K562 (cell line): ENCODE measurements at regions not wholly inside any gene's neighbourhood (a gene's known extent, or its start where the extent isn't known, plus 50 kb on each side); places are given as distances from the start of the nearest gene placed in this dataset.
"Not testable (repeated sequence)": the region's sequence is repeated elsewhere in the genome, so short reads cannot be mapped to it uniquely, and the experiment has no call there.

Experiments used
- ATAC-seq: fragments of 200-7000 bp; cut with Tn5 transposase; 3 replicates; pipeline ENCODE4 v1.9.1; 2020; ENCODE audit warnings: moderate library complexity
- BruUV-seq: library from RNA; stranded (reverse); fragments of 400-500 nt; replicated peaks from 2 replicates; lab custom pipeline; 2021; lab: Mats Ljungman, UMichigan
- CTCF ChIA-PET: fragments of 300-600 bp; formaldehyde crosslinking; extraction: SDS; loops from one replicate; lab custom pipeline; 2021; ENCODE audit warnings: low intra/inter-chr PET ratio; lab: Yijun Ruan, JAX
- POLR2A ChIA-PET: fragments of 300-600, 350-650 bp; sonication (Branson Sonifier 250); formaldehyde crosslinking; extraction: SDS; loops from one replicate; lab custom pipeline; 2021; ENCODE audit warnings: antibody characterized with exemption, inconsistent platforms; lab: Yijun Ruan, JAX
- DNase-seq, 4 experiments: peaks; one replicate each; pipeline versions ENCODE4 v3.0.0 to v3.0.0-alpha.2; 2011 to 2018; ENCODE audit warnings: low spot score in 3 of 4, mixed read lengths in 3 of 4; ENCODE audit errors: extremely low read depth in 1 of 4
- FAIRE-seq: peaks from 2 replicates; lab custom pipeline; 2011; peaks lifted over from hg19 to GRCh38; lab: Jason Lieb, UNC
- H2AFZ ChIP-seq: 2 replicates; pipeline ENCODE4 v1.6.0; 2011; ENCODE audit warnings: low read depth, low read length, control low read depth, inconsistent platforms
- H3K27ac ChIP-seq: fragments of 200-600 bp; 3 replicates; pipeline ENCODE4 v1.8.0; 2011; ENCODE audit warnings: low read depth, mild to moderate bottlenecking, control low read depth, inconsistent platforms, low read length, moderate library complexity, mixed read lengths; ENCODE audit errors: extremely low read depth
- H3K27me3 ChIP-seq, 2 experiments: fragments of 300-600 bp in 1 of 2; 2 replicates in 1 of 2; 3 replicates in 1 of 2; pipeline versions ENCODE4 v1.6.0 to v1.8.0; 2011; ENCODE audit warnings: inconsistent platforms in 2 of 2, low read length in 2 of 2, mild to moderate bottlenecking in 1 of 2, mixed read lengths in 1 of 2, moderate library complexity in 1 of 2; ENCODE audit not compliant: control insufficient read depth in 2 of 2, insufficient read depth in 2 of 2
- H3K36me3 ChIP-seq: fragments of 300-600 bp; 3 replicates; pipeline ENCODE4 v1.8.0; 2011; ENCODE audit warnings: mild to moderate bottlenecking, low read length, inconsistent platforms; ENCODE audit not compliant: control insufficient read depth, insufficient read depth
- H3K4me1 ChIP-seq, 2 experiments: fragments of 200-600 bp in 1 of 2; replicated peaks in 1 of 2; 2 replicates in 1 of 2; 3 replicates in 1 of 2; pipeline versions ENCODE4 v1.5.1 to v1.8.0; 2011; ENCODE audit warnings: inconsistent platforms in 2 of 2, low read length in 2 of 2, mild to moderate bottlenecking in 1 of 2, mixed read lengths in 1 of 2, moderate library complexity in 1 of 2; ENCODE audit not compliant: control insufficient read depth in 2 of 2, insufficient read depth in 2 of 2
- H3K4me2 ChIP-seq: 2 replicates; pipeline ENCODE4 v1.6.1; 2011; ENCODE audit warnings: low read length, control low read depth, inconsistent platforms, mixed read lengths; ENCODE audit not compliant: insufficient read depth
- H3K4me3 ChIP-seq: fragments of 200-600 bp; sonication (generic), shearing (Covaris generic); 2 replicates; pipeline ENCODE4 v1.5.1; 2016; ENCODE audit warnings: control low read depth, inconsistent platforms
- H3K79me2 ChIP-seq: fragments of 200-600 bp; 3 replicates; pipeline ENCODE4 v1.8.0; 2011; ENCODE audit warnings: low read length, inconsistent platforms; ENCODE audit not compliant: control insufficient read depth, insufficient read depth
- H3K9ac ChIP-seq, 2 experiments: 2 replicates each; pipeline versions ENCODE4 v1.6.0 to v1.6.1; 2011; ENCODE audit warnings: low read depth in 2 of 2, low read length in 2 of 2, control low read depth in 1 of 2, inconsistent platforms in 1 of 2, mild to moderate bottlenecking in 1 of 2, mixed read lengths in 1 of 2; ENCODE audit not compliant: insufficient read depth in 1 of 2
- H3K9me1 ChIP-seq: one replicate; pipeline ENCODE4 v1.6.0; 2011; ENCODE audit warnings: inconsistent platforms, mild to moderate bottlenecking, low read length, moderate library complexity; ENCODE audit not compliant: control insufficient read depth, insufficient read depth
- H3K9me3 ChIP-seq: replicated peaks from 2 replicates; pipeline ENCODE4 v1.5.1; 2011; ENCODE audit warnings: low read depth, low read length, inconsistent platforms; ENCODE audit not compliant: control insufficient read depth, insufficient read depth
- H4K20me1 ChIP-seq: replicated peaks from 2 replicates; pipeline ENCODE4 v1.6.1; 2011; ENCODE audit warnings: low read length, inconsistent platforms, mixed read lengths; ENCODE audit not compliant: control insufficient read depth, insufficient read depth
- WGBS: fragments of 100-300 bp; shearing (Covaris generic); methylation state at CpG from one replicate; pipeline ENCODE4 v1.1.6; 2016; ENCODE audit warnings: low coverage, mixed read lengths; ENCODE audit not compliant: insufficient coverage; ENCODE audit errors: missing lambda C conversion rate; 5-methylcytosine and 5-hydroxymethylcytosine counted together
- in situ Hi-C: fragments of 300-500 bp; cut with MboI; formaldehyde crosslinking; loops from 4 replicates; pipeline ENCODE4 v1.15.0; 2018; ENCODE audit warnings: inconsistent platforms, mixed read lengths
- intact Hi-C: fragments of 100-400 bp; cut with micrococcal nuclease; formaldehyde crosslinking; loops from 2 replicates; pipeline ENCODE4 v1.14.2; 2022

GRCh38 chr9:40975351-40975750, 153.1 kb downstream of the FOXD4L6 start:
- DNase-seq, CTCF ChIA-PET, H2AFZ ChIP-seq, H3K79me2 ChIP-seq, H3K9ac ChIP-seq, H3K4me2 ChIP-seq, H3K4me3 ChIP-seq, H3K27me3 ChIP-seq, H3K9me3 ChIP-seq, in situ Hi-C loops, FAIRE-seq, BruUV-seq, POLR2A ChIA-PET, H3K4me1 ChIP-seq, ATAC-seq, H3K9me1 ChIP-seq, H4K20me1 ChIP-seq, H3K27ac ChIP-seq, intact Hi-C loops, H3K36me3 ChIP-seq: not testable (repeated sequence)
- WGBS = 77% methylated on average over 12 of the region's 17 CpGs

GRCh38 chr9:40974912-40975311, 153.6 kb downstream of the FOXD4L6 start:
- H3K27me3 ChIP-seq, H3K4me1 ChIP-seq, intact Hi-C loops, H3K9me1 ChIP-seq, H3K9me3 ChIP-seq, CTCF ChIA-PET, H3K4me2 ChIP-seq, ATAC-seq, FAIRE-seq, H4K20me1 ChIP-seq, H3K27ac ChIP-seq, BruUV-seq, H3K79me2 ChIP-seq, DNase-seq, POLR2A ChIA-PET, H3K36me3 ChIP-seq, H2AFZ ChIP-seq, H3K4me3 ChIP-seq, H3K9ac ChIP-seq, in situ Hi-C loops: not testable (repeated sequence)
- 59% methylated on average over 5 of the region's 10 CpGs for WGBS

DNA sequence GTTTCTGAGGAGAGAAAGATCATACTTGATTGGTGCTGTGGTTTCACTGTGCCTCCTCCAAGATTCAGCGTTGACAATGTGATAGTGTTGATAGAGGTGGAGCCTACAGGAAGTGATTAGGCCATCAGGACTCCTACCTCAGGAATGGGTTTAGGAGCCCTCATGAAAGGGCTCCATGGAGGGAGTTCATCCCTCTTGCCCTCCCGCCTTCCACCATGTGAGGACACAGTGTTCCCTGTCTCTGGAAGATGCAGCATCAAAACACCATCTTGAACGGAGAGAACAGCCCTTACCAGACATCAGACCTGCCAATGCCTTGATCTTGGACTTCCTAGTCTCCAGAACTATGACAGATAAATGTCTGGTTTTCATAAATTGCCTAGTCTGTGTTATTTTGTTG, 156.7 kb downstream of the FOXD4L6 start:
- H3K79me2 ChIP-seq, H3K4me2 ChIP-seq, H4K20me1 ChIP-seq, H3K9me3 ChIP-seq, H3K4me3 ChIP-seq, H3K27ac ChIP-seq, H3K9ac ChIP-seq, POLR2A ChIA-PET, FAIRE-seq, intact Hi-C loops, H3K9me1 ChIP-seq, H3K36me3 ChIP-seq, BruUV-seq, H3K27me3 ChIP-seq, ATAC-seq, H2AFZ ChIP-seq, in situ Hi-C loops, DNase-seq, H3K4me1 ChIP-seq, CTCF ChIA-PET: not testable (repeated sequence)
- WGBS = 10% methylated on average over 3 of the region's 3 CpGs

DNA sequence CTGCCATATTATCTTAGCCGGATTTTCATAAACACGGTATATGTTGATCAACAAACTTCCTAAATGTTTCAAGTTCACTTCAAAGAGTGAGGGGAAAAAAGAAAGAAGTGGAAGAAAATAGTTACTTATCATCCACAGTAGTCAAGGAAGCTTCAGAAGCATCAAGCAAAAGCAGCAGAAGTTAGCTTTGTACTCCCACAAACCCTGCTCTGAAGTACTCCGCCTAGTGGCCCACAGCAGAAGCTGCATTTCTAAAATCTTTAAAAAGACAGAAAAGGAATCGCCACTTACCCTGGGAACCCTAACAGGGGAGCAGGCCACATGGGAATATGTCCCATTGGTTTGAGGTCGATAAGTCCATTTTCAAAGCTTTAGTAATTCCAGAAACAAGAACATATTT, 158.1 kb downstream of the FOXD4L6 start:
- H3K36me3 ChIP-seq, H3K4me1 ChIP-seq, H3K9me1 ChIP-seq, BruUV-seq, in situ Hi-C loops, H4K20me1 ChIP-seq, H3K79me2 ChIP-seq, POLR2A ChIA-PET, intact Hi-C loops, H2AFZ ChIP-seq, FAIRE-seq, DNase-seq, H3K4me3 ChIP-seq, H3K4me2 ChIP-seq, H3K9me3 ChIP-seq, H3K9ac ChIP-seq, H3K27me3 ChIP-seq, H3K27ac ChIP-seq, ATAC-seq, CTCF ChIA-PET: not testable (repeated sequence)
- 86% methylated on average over 2 of the region's 5 CpGs for WGBS
